Stomach (tissue), 8 donors: ENCODE measurements at regions not wholly inside any gene's neighbourhood (a gene's known extent, or its start where the extent isn't known, plus 50 kb on each side); places are given as distances from the start of the nearest gene placed in this dataset.

Source experiments
- DNase-seq, 2 donors: peaks; one replicate each; pipeline versions ENCODE4 v3.0.0 to v3.0.0-alpha.2; 2013 to 2019
- H3K27ac ChIP-seq, 5 donors: fragments of 200-600 bp in 4 of 5; sonication (generic) in 4 of 5; one replicate each; pipeline ENCODE4 v1.5.1; 2013 to 2019; ENCODE audit warnings: mild to moderate bottlenecking in 1 of 5, moderate library complexity in 1 of 5
- H3K27me3 ChIP-seq, 3 donors: fragments of 200-600 bp; sonication (generic); one replicate each; pipeline ENCODE4 v1.5.1; 2017 to 2019; ENCODE audit warnings: mixed run types in 1 of 3
- H3K36me3 ChIP-seq, 4 donors: fragments of 200-600 bp; sonication (generic); 1 replicate in 3 of 4; 2 replicates in 1 of 4; pipeline ENCODE4 v1.5.1; 2016 to 2019
- H3K4me1 ChIP-seq, 4 donors: fragments of 200-600 bp; sonication (generic); one replicate each; pipeline ENCODE4 v1.5.1; 2016 to 2019
- H3K4me3 ChIP-seq, 4 donors: fragments of 200-600 bp; sonication (generic) in 3 of 4; one replicate each; pipeline ENCODE4 v1.5.1; 2016 to 2019; ENCODE audit warnings: mild to moderate bottlenecking in 1 of 4
- H3K9me3 ChIP-seq, 4 donors: fragments of 200-600 bp; sonication (generic); one replicate each; pipeline ENCODE4 v1.5.1; 2016 to 2019
- EP300 ChIP-seq: sonication (generic); formaldehyde crosslinking; IDR thresholded peaks from one replicate; pipeline ENCODE4 v1.6.1; 2017; ENCODE audit warnings: antibody characterized with exemption
- POLR2A ChIP-seq, 4 donors: fragments of 450-650 bp; IDR thresholded peaks; one replicate each; pipeline ENCODE4 v1.6.1; 2016; ENCODE audit warnings: antibody characterized with exemption in 4 of 4, control low read depth in 2 of 4, mild to moderate bottlenecking in 1 of 4, moderate library complexity in 1 of 4
- POLR2AphosphoS5 ChIP-seq, 3 donors: sonication (generic); formaldehyde crosslinking; IDR thresholded peaks; one replicate each; pipeline ENCODE4 v1.6.1; 2016; ENCODE audit warnings: antibody characterized with exemption in 3 of 3
- WGBS, 5 donors: extraction: QIAGEN DNeasy Blood & Tissue Kit in 3 of 5; methylation state at CpG; one replicate each; pipeline versions ENCODE4 v1.1.5 to v1.1.7; 2013 to 2018; 5-methylcytosine and 5-hydroxymethylcytosine counted together
- intact Hi-C: fragments of 100-400 bp; cut with DNase I; formaldehyde crosslinking; loops from one replicate; pipeline ENCODE4 v1.15.1; 2023; ENCODE audit warnings: low total_unique reads
- TF ChIP-seq, protein P1 (sequence below), 7 experiments: fragments of 450-650 bp in 4 of 7; fragments of 200-600 bp in 3 of 7; sonication (generic) in 3 of 7; IDR thresholded peaks; one replicate each; pipeline ENCODE4 v1.5.1; 2016 to 2019; ENCODE audit warnings: antibody characterized with exemption in 7 of 7, control low read depth in 2 of 7, mild to moderate bottlenecking in 1 of 7
- donor health status: healthy with polysubstance abuse.
- donor health status: Bipolar disorder and iron deficiency.
- donor health status: healthy.

DNA sequence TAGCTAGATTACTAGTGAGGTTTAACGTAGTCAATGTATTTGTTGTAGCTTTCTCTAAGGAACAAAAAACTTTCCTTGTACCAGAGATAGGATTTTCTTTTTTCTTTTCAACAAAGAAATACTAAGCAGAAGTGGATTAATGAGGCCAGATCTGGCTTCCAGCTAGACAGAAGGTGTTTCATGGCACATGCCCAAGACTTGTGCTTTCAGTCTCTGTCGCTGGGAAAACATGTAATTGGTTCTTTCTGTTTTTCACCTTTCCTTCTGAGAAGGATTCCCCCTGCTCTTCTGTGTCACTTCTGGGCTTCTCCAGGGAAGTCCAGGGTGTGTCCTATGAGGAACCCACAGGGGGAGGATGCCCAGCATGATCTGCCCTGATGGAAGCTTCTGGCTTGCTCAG is 492.2 kb downstream of the CCSER2 start:
- no peak for TF ChIP-seq EP300
- TF ChIP-seq POLR2AphosphoS5 (IDR thresholded peaks at IDR 0.05): no peak
- TF ChIP-seq, protein P1, sequence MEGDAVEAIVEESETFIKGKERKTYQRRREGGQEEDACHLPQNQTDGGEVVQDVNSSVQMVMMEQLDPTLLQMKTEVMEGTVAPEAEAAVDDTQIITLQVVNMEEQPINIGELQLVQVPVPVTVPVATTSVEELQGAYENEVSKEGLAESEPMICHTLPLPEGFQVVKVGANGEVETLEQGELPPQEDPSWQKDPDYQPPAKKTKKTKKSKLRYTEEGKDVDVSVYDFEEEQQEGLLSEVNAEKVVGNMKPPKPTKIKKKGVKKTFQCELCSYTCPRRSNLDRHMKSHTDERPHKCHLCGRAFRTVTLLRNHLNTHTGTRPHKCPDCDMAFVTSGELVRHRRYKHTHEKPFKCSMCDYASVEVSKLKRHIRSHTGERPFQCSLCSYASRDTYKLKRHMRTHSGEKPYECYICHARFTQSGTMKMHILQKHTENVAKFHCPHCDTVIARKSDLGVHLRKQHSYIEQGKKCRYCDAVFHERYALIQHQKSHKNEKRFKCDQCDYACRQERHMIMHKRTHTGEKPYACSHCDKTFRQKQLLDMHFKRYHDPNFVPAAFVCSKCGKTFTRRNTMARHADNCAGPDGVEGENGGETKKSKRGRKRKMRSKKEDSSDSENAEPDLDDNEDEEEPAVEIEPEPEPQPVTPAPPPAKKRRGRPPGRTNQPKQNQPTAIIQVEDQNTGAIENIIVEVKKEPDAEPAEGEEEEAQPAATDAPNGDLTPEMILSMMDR (IDR thresholded peaks at IDR 0.05): no peak
- TF ChIP-seq POLR2A (IDR thresholded peaks at IDR 0.05): no peak
- no peak for DNase-seq
- H3K4me3 ChIP-seq: no peak overlapping the region
- H3K27ac ChIP-seq: no peak overlapping the region
- H3K4me1 ChIP-seq: no peaks in the 10 kb centered on the region
- 64 to 79% (median 72%) methylated on average over 2 of the region's 2 CpGs for WGBS, 5 donors
- no peaks in the 10 kb centered on the region for H3K36me3 ChIP-seq
- no peaks in the 10 kb centered on the region for H3K27me3 ChIP-seq
- intact Hi-C loops: no loop called here
- no peaks in the 10 kb centered on the region for H3K9me3 ChIP-seq

DNA sequence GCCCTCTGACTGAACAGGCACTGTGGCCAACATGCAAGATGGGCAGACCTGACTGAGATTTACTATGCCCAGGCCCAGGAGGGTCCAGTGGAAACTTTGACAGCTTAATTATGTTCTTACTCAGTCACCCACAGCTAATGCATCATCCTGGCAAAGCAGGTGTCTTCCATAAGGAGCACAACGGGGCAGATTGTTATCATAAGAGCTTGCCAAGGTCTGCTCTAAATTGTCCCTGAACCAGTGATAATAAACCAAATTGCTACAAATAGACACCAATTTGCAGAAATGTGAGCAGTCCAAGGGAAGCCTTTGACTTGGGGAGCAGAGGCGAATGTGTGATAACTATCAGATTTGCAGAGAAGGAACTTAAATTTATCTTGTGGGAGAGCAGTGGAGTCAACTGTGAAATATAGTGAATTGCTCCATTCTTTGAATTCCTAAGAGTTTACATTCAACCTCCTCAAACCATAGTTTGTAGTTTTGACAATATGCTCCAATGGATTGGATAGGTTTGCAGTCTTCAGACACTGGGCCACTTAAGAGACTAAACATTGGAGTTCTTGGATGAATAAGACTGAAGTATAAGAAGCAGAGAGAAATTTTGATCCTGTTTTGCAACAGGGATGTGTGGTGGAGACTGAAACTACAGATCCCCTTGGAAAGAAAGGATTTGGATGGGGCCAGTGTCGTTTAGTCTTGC is 494.7 kb downstream of the CCSER2 start:
- TF ChIP-seq EP300 (no peak), POLR2A (IDR thresholded peaks at IDR 0.05) (no peak), POLR2AphosphoS5 (IDR thresholded peaks at IDR 0.05) (no peak)
- TF ChIP-seq, protein P1 (IDR thresholded peaks at IDR 0.05): no peak
- Histone ChIP-seq H3K27me3 (no peaks in the 10 kb centered on the region), H3K4me3 (no peak overlapping the region), H3K36me3 (no peaks in the 10 kb centered on the region), H3K4me1 (no peaks in the 10 kb centered on the region), H3K27ac (no peak overlapping the region), H3K9me3 (no peaks in the 10 kb centered on the region)
- no peak for DNase-seq
- 62 to 72% (median 69%) methylated on average over 3 of the region's 3 CpGs for WGBS, 5 donors
- intact Hi-C loops: no loop called here

DNA sequence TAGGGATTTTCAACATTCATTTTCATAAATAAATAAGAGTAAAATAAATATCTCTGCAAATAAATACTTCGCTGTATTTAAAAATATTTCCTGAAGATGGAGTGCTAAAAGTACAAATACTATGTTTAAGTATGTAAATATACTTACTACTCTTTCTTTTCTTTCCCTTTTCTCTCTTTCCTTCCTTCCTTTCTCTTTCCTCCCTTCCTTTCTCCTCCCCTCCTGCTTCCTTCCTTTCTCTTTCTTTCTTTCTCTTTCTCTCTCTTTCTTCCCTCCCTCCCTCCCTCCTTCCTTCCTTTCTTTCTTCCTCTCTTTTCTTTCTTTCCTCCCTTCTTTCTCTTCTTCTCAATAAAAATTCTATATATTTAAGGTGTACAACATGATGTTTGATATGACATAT is 496.1 kb downstream of the CCSER2 start:
- 65 to 79% (median 71%) methylated on average over 1 of the region's 1 CpG for WGBS, 5 donors
- intact Hi-C loops: no loop called here
- H3K36me3 ChIP-seq: no peaks in the 10 kb centered on the region
- H3K4me1 ChIP-seq: no peaks in the 10 kb centered on the region
- TF ChIP-seq POLR2A (IDR thresholded peaks at IDR 0.05) (no peak), EP300 (no peak), POLR2AphosphoS5 (IDR thresholded peaks at IDR 0.05) (no peak)
- TF ChIP-seq, protein P1 (IDR thresholded peaks at IDR 0.05): no peak
- H3K9me3 ChIP-seq: no peaks in the 10 kb centered on the region
- no peak overlapping the region for H3K4me3 ChIP-seq
- no peak overlapping the region for H3K27ac ChIP-seq
- no peak for DNase-seq
- H3K27me3 ChIP-seq: no peaks in the 10 kb centered on the region

DNA sequence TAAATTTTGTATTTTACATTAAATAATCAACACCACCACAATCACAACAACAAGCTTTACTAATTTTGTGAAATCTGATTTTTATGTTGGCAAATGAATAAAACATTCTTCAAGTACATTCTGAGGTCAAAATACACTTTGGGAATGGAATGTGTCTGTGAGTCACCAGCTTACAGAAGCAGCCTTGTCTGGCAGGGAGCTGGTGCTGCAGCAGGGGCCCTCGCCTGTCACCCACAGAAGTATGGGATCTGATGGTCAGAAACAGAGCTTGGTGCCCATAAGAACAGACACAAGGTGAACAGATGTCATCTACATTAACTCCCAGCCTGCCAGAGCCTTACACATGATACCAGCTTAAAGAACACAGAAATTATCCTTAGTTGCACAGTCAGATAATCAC is 496.9 kb downstream of the CCSER2 start:
- H3K4me3 ChIP-seq: no peak overlapping the region
- no peaks in the 10 kb centered on the region for H3K27me3 ChIP-seq
- no peaks in the 10 kb centered on the region for H3K9me3 ChIP-seq
- H3K36me3 ChIP-seq: no peaks in the 10 kb centered on the region
- H3K4me1 ChIP-seq: no peaks in the 10 kb centered on the region
- peak in 1 of 2 donors; percentile 53 for DNase-seq
- no peak overlapping the region for H3K27ac ChIP-seq
- WGBS, 5 donors: 18 to 53% (median 33%) methylated on average over 1 of the region's 1 CpG
- TF ChIP-seq POLR2A (IDR thresholded peaks at IDR 0.05) (no peak), EP300 (no peak), POLR2AphosphoS5 (IDR thresholded peaks at IDR 0.05) (no peak)
- TF ChIP-seq, protein P1 (IDR thresholded peaks at IDR 0.05): no peak
- intact Hi-C loops: no loop called here
